Fibroblast of lung (primary cell): ENCODE measurements at regions not wholly inside any gene's neighbourhood (a gene's known extent, or its start where the extent isn't known, plus 50 kb on each side); places are given as distances from the start of the nearest gene placed in this dataset.

ENCODE experiments used
- EZH2 ChIP-seq: IDR thresholded peaks from 2 replicates; pipeline ENCODE4 v1.5.1; 2012; ENCODE audit warnings: low read length, control low read depth, mild to moderate bottlenecking; ENCODE audit errors: missing control alignments
- TF ChIP-seq, protein P1 (sequence below), 2 donors: IDR thresholded peaks in 1 of 2; conservative IDR thresholded peaks in 1 of 2; 1 replicate in 1 of 2; 2 replicates in 1 of 2; pipeline ENCODE4 v1.5.1; 2011 to 2012; ENCODE audit warnings: low read length in 2 of 2, control low read depth in 1 of 2, inconsistent platforms in 1 of 2, low read depth in 1 of 2, mild to moderate bottlenecking in 1 of 2

GRCh38 chr9:119831309-119831708 lies 462.1 kb upstream of the BRINP1 start:
- TF ChIP-seq, protein P1, sequence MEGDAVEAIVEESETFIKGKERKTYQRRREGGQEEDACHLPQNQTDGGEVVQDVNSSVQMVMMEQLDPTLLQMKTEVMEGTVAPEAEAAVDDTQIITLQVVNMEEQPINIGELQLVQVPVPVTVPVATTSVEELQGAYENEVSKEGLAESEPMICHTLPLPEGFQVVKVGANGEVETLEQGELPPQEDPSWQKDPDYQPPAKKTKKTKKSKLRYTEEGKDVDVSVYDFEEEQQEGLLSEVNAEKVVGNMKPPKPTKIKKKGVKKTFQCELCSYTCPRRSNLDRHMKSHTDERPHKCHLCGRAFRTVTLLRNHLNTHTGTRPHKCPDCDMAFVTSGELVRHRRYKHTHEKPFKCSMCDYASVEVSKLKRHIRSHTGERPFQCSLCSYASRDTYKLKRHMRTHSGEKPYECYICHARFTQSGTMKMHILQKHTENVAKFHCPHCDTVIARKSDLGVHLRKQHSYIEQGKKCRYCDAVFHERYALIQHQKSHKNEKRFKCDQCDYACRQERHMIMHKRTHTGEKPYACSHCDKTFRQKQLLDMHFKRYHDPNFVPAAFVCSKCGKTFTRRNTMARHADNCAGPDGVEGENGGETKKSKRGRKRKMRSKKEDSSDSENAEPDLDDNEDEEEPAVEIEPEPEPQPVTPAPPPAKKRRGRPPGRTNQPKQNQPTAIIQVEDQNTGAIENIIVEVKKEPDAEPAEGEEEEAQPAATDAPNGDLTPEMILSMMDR (conservative IDR thresholded peaks at IDR 0.05 in 1 of 2, IDR thresholded peaks at IDR 0.05 in 1 of 2; ENCODE audit: low read depth in 1 of 2, low read length in 2 of 2) = no peak
- TF ChIP-seq EZH2 = no peak
